ENCODE measurements at regions not wholly inside any gene's neighbourhood (a gene's known extent, or its start where the extent isn't known, plus 50 kb on each side); places are given as distances from the start of the nearest gene placed in this dataset.
"Not testable (repeated sequence)": the region's sequence is repeated elsewhere in the genome, so short reads cannot be mapped to it uniquely, and the experiment has no call there.

DNA sequence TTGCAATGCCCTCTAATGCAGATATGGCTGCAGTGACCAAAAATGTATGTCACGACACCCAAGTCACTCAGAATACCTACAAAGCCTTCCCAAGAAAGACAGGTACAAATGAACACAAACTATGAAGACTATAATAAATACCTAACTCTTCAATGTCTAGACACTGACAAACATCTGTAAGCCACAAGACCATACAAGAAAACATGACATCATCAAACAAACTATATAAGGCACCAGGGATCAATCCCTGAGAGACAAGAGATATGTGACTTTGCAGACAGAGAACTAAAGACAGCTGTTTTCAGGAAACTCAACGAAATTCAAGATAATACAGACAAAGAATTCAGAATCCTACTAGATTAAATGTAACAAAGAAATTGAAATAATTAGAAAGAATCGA, 603.7 kb downstream of the CDH9 start:
- Mint-ChIP-seq H3K27me3 (no peaks in the 10 kb centered on the region), H3K27ac (no peak overlapping the region), H3K9me3 (peaks cover 0 to 8% (median 4%) of the 10 kb centered on the region in 3 donors), H3K4me3 (no peak overlapping the region), H3K36me3 (no peaks in the 10 kb centered on the region), H3K4me1 (no peaks in the 10 kb centered on the region)

GRCh38 chr5:26432386-26432785, 606.0 kb downstream of the CDH9 start:
- H3K4me3 Mint-ChIP-seq = no peak overlapping the region
- H3K9me3 Mint-ChIP-seq = peaks cover 0 to 4% (median 2%) of the 10 kb centered on the region in 3 donors
- H3K36me3 Mint-ChIP-seq = no peaks in the 10 kb centered on the region
- no peaks in the 10 kb centered on the region for H3K4me1 Mint-ChIP-seq
- no peaks in the 10 kb centered on the region for H3K27me3 Mint-ChIP-seq
- no peak overlapping the region for H3K27ac Mint-ChIP-seq

DNA sequence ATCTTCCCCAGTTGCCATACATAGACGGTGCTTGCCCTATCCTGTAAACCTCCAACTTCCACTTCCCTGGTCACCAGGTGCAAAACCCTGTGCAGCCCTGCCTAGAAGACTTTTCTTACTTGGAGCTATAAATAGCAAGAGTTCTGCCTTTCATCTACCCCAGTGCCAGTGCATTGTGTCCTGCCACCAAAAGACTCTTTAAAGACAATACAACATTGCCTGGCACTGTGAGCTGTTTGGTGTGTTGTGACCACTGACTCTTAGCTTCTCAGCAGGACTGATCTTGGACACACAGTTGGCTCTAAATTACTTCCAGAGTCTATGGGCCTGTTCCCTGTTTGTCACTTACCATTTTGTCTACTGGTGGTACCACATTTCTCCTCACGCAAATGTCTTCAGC, 608.1 kb downstream of the CDH9 start:
- Mint-ChIP-seq H3K27me3 (no peaks in the 10 kb centered on the region), H3K27ac (no peak overlapping the region), H3K36me3 (no peaks in the 10 kb centered on the region), H3K9me3 (peaks cover 0 to 2% (median 2%) of the 10 kb centered on the region in 3 donors), H3K4me1 (no peaks in the 10 kb centered on the region), H3K4me3 (no peak overlapping the region)

DNA sequence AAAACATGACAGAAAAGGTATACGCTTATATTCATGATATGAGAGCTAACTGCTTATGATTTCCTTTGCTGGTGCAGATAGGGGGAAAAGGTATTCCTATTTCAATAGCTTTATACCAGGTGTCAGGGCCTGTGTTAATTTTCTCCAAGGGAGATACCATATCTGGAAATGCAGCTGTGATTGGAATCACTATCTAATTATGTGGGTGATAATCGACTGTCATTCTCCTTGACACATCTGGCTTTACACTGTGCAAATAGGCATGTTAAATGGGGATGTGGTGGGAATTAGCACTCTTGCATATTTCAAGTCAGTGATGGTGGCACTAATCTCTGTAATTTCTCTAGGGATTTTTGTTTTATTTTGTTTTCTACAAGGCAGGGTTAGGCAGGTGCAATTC, 611.1 kb downstream of the CDH9 start:
- Mint-ChIP-seq H3K9me3 (peaks cover 0 to 3% (median 2%) of the 10 kb centered on the region in 3 donors), H3K27ac (no peak overlapping the region), H3K36me3 (no peaks in the 10 kb centered on the region), H3K4me1 (no peaks in the 10 kb centered on the region), H3K27me3 (no peaks in the 10 kb centered on the region), H3K4me3 (no peak overlapping the region)

- no peak overlapping the region for H3K27ac Mint-ChIP-seq
- no peaks in the 10 kb centered on the region for H3K36me3 Mint-ChIP-seq
- no peaks in the 10 kb centered on the region for H3K4me1 Mint-ChIP-seq
- H3K4me3 Mint-ChIP-seq = no peak overlapping the region
- peaks cover 0 to 3% (median under 1%) of the 10 kb centered on the region in 3 donors for H3K9me3 Mint-ChIP-seq
- no peaks in the 10 kb centered on the region for H3K27me3 Mint-ChIP-seq
Measured at GRCh38 chr5:26419987-26420386, 618.4 kb downstream of the CDH9 start.

- Mint-ChIP-seq H3K27me3 (no peaks in the 10 kb centered on the region), H3K36me3 (no peaks in the 10 kb centered on the region), H3K27ac (no peak overlapping the region), H3K9me3 (peaks cover 0 to 1% (median 0%) of the 10 kb centered on the region in 3 donors), H3K4me1 (no peaks in the 10 kb centered on the region), H3K4me3 (no peak overlapping the region)
Measured at GRCh38 chr5:26416911-26417310, 621.5 kb downstream of the CDH9 start.

DNA sequence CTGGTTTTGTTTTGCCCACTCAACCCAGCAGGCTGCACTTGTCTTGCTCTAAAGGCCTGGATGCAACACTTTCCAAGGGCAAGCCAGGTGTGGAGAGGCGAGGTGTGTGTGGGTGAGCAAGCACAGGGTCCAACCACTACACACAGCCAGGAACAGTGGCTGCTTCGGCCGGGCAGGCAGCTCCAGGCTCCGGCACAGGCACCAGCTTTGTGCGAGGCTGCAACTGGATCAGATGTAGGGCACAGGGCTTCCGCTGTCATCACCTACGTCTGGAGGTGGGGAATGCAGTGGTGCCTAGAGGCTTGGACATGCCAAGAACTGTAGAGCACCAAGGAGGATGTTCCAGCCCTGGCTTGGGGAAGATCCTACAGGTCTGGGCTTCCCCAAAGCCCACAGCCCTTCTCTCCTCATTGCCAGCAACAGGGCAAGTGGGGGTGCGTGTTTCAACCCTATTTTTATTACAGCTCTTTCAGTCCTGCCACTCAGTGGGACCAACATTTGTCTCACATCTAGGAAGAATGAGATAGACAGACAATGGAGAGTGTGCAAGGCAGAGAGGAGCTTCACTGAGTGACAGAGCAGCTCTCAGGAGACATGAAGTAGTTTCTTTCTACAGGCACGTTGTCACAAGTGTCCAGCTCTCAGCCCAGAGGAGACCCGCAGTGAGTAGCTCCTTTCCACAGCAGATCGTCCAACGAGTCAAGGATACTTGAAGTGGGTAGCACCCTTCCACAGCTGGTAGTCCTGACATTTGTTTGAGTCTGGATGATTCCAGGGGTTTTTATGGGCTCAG, 622.2 kb downstream of the CDH9 start:
- Mint-ChIP-seq H3K9me3 (peaks cover 0 to 4% (median 3%) of the 10 kb centered on the region in 3 donors), H3K4me3 (no peak overlapping the region), H3K36me3 (no peaks in the 10 kb centered on the region), H3K27me3 (no peaks in the 10 kb centered on the region), H3K27ac (no peak overlapping the region), H3K4me1 (no peaks in the 10 kb centered on the region)

- Mint-ChIP-seq H3K36me3 (no peaks in the 10 kb centered on the region), H3K4me1 (no peaks in the 10 kb centered on the region), H3K27ac (no peak overlapping the region), H3K9me3 (peaks cover 0 to 19% (median 10%) of the 10 kb centered on the region in 3 donors), H3K4me3 (no peak overlapping the region), H3K27me3 (no peaks in the 10 kb centered on the region)
Measured at GRCh38 chr5:26390608-26391007, 647.8 kb downstream of the CDH9 start.

DNA sequence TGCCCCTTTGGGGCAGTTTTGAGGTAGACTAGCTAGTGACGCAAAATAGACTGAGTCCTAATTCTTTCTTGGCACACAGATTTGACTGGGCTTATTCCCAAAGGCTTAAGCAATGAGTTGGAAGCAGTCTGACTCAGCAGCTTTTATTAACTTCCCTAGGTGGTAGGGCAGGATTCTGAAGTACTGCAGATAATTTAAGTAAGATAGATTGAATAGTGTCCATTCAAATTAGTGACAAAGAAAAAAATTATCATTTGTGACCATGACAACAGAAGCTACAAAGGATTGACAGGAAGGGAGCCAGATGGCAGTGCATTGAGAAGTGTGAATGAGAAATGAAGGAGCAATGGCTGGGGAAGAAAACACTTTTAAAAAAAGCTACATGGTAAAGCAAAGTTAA, 649.4 kb downstream of the CDH9 start:
- peaks cover 0 to 15% (median 6%) of the 10 kb centered on the region in 3 donors for H3K9me3 Mint-ChIP-seq

DNA sequence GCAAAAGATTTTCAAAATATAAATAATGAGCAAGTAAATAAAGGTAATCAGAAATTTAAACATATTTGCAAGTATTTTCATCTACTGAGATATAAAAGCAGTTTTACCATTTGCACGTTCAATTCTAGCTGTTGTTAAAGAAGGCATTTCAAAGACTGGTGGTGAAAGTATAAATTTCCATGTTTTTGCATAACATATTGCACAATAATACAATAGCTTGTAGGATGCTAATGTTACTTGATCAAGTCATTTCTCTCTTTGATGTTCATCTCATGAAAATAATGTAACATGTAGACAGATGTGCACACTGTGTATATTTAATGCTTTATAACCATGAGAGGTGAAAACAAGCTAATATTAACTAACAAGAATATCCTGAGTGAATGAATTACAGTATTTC, 651.9 kb downstream of the CDH9 start:
- Mint-ChIP-seq H3K4me1 (no peaks in the 10 kb centered on the region), H3K9me3 (peaks cover 0 to 12% (median 3%) of the 10 kb centered on the region in 3 donors), H3K27me3 (no peaks in the 10 kb centered on the region), H3K4me3 (no peak overlapping the region), H3K36me3 (no peaks in the 10 kb centered on the region), H3K27ac (no peak overlapping the region)

More for the DNA sequence above, 649.4 kb downstream of the CDH9 start:
- H3K36me3 Mint-ChIP-seq = no peaks in the 10 kb centered on the region
- H3K27ac Mint-ChIP-seq = no peak overlapping the region
- H3K27me3 Mint-ChIP-seq = no peaks in the 10 kb centered on the region
- H3K4me3 Mint-ChIP-seq = no peak overlapping the region
- H3K4me1 Mint-ChIP-seq = no peaks in the 10 kb centered on the region

DNA sequence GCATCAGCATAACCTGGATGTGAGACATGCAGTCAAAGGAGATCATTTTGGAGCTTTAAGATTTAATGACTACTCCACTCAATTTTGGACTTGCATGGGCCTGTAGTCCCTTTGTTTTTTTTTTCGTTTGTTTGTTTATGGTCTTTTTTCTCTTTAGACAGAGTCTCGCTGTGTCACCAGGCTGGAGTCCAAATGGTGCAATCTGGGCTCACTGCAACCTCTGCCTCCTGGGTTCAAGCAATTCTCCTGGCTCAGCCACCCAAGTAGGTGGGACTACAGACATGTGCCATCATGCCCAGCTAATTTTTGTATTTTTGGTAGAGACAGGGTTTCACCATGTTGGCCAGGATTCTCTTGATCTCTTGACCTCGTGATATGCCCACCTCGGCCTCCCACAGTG, 673.8 kb downstream of the CDH9 start:
- H3K36me3 Mint-ChIP-seq, H3K4me3 Mint-ChIP-seq, H3K4me1 Mint-ChIP-seq, H3K27ac Mint-ChIP-seq, H3K27me3 Mint-ChIP-seq: not testable (repeated sequence)
- peaks cover 3 to 20% (median 6%) of the 10 kb centered on the region in 3 donors for H3K9me3 Mint-ChIP-seq

GRCh38 chr5:26343801-26344325, 694.5 kb downstream of the CDH9 start:
- Mint-ChIP-seq H3K27ac (no peak overlapping the region), H3K36me3 (no peaks in the 10 kb centered on the region), H3K4me1 (no peaks in the 10 kb centered on the region), H3K27me3 (no peaks in the 10 kb centered on the region), H3K4me3 (no peak overlapping the region), H3K9me3 (peaks cover 0 to 4% (median 2%) of the 10 kb centered on the region in 3 donors)

DNA sequence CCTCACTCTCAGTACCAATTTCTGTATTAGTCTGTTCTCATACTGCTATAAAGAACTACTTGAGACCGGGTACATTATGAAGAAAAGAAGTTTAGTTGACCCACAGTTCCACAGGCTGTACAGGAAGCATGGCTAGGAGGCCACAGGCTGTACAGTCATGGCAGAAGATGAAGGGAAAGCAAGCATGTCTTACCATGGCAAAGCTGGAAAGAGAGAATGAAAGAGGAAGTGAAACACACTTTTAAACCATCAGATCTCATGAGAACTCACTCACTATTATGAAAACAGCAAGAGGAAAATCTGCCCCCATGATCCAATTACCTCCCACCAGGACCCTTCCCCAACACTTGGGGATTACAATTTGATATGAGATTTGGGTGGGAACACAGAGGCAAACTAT, 698.8 kb downstream of the CDH9 start:
- Mint-ChIP-seq H3K4me1 (no peaks in the 10 kb centered on the region), H3K36me3 (no peaks in the 10 kb centered on the region), H3K9me3 (peaks cover 2 to 12% (median 6%) of the 10 kb centered on the region in 3 donors), H3K27me3 (no peaks in the 10 kb centered on the region), H3K4me3 (no peak overlapping the region), H3K27ac (no peak overlapping the region)

GRCh38 chr5:26329562-26330189, 708.7 kb downstream of the CDH9 start:
- H3K27ac Mint-ChIP-seq = no peak overlapping the region
- H3K4me1 Mint-ChIP-seq = no peaks in the 10 kb centered on the region
- peaks cover 1% of the 10 kb centered on the region for H3K36me3 Mint-ChIP-seq
- no peak overlapping the region for H3K4me3 Mint-ChIP-seq
- H3K27me3 Mint-ChIP-seq = no peaks in the 10 kb centered on the region
- H3K9me3 Mint-ChIP-seq = peaks cover 2 to 9% (median 2%) of the 10 kb centered on the region in 3 donors

GRCh38 chr5:26326153-26326759, 712.1 kb downstream of the CDH9 start:
- H3K27ac Mint-ChIP-seq = no peak overlapping the region
- no peaks in the 10 kb centered on the region for H3K36me3 Mint-ChIP-seq
- no peaks in the 10 kb centered on the region for H3K27me3 Mint-ChIP-seq
- H3K4me3 Mint-ChIP-seq = no peak overlapping the region
- H3K4me1 Mint-ChIP-seq = no peaks in the 10 kb centered on the region
- peaks cover 2 to 12% (median 2%) of the 10 kb centered on the region in 3 donors for H3K9me3 Mint-ChIP-seq

All from IgD-negative memory B cell (primary cell).